Activated T-helper 2 cell treated with anti-CD3 and anti-CD28 coated beads, Interferon-gamma antibody, Interleukin-2, Interleukin-4, amounts not matched to agents 10 μg/mL and 5 μg/mL and 100 μg/mL, durations not matched to agents 14 hours and 24 hours and 36 hours (primary cell): ENCODE measurements at regions not wholly inside any gene's neighbourhood (a gene's known extent, or its start where the extent isn't known, plus 50 kb on each side); places are given as distances from the start of the nearest gene placed in this dataset.

ENCODE experiments used
- DNase-seq: peaks from one replicate; pipeline ENCODE4 v3.0.0; 2021; ENCODE audit warnings: low spot score
- H3K27ac Mint-ChIP-seq: one replicate; pipeline ENCODE4 v1.8.0; 2021; ENCODE audit warnings: mixed read lengths
- H3K27me3 Mint-ChIP-seq: one replicate; pipeline ENCODE4 v1.8.0; 2021; ENCODE audit warnings: low read depth, mixed read lengths
- H3K36me3 Mint-ChIP-seq: one replicate; pipeline ENCODE4 v1.8.0; 2021; ENCODE audit warnings: low read depth, mixed read lengths
- H3K4me1 Mint-ChIP-seq: one replicate; pipeline ENCODE4 v1.8.0; 2021; ENCODE audit warnings: low read depth, mixed read lengths
- H3K4me3 Mint-ChIP-seq: one replicate; pipeline ENCODE4 v1.8.0; 2021; ENCODE audit warnings: low read depth, mild to moderate bottlenecking, moderate library complexity, mixed read lengths
- H3K9me3 Mint-ChIP-seq: one replicate; pipeline ENCODE4 v1.8.0; 2021; ENCODE audit warnings: mixed read lengths
- intact Hi-C: fragments of 100-400 bp; cut with micrococcal nuclease; formaldehyde crosslinking; loops from one replicate; pipeline ENCODE4 v1.15.1; 2023

DNA sequence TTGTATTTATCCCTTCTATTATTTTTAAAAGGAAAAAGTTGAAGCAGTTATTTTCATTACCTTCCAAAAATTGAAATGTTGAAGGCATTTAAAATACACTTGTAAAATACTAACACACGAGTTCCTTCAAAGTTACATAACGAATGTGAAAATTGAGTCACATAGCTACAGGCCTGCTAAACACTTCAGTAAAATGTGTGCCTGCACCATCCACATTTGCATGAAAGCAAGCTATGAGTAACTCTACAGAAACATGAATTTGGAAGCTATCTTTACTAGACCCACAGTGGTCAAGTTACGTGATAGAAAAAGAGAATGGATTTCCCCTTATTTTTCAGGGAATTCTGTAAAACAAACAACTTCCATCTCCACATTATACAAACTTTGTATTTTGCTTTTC is 1148.8 kb upstream of the PCDH7 start:
- no peaks in the 10 kb centered on the region for H3K27me3 Mint-ChIP-seq
- intact Hi-C loops = no loop called here
- peaks cover 16% of the 10 kb centered on the region for H3K9me3 Mint-ChIP-seq
- no peak for DNase-seq
- H3K27ac Mint-ChIP-seq = no peak overlapping the region
- no peaks in the 10 kb centered on the region for H3K36me3 Mint-ChIP-seq
- H3K4me3 Mint-ChIP-seq = no peak overlapping the region
- no peaks in the 10 kb centered on the region for H3K4me1 Mint-ChIP-seq

DNA sequence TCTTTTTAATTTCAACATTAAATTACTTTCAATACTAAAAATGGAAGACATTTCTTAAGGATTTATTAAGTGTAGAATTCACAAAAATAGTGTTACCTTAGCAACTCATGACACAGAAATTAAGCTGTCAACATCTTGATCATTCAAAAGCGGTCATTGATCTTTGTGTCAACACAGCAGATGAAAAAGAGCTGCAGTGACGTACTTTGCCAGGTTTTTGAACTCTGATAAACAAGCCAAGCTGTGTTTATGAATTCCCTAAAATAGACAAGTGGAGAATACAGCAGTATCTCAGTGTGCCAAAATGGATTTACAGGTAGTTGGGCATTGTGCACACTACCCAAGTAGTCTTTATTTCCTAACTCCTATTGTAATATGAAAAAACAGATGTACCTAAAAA is 1141.8 kb upstream of the PCDH7 start:
- no peak overlapping the region for H3K4me3 Mint-ChIP-seq
- H3K27me3 Mint-ChIP-seq = no peaks in the 10 kb centered on the region
- no peaks in the 10 kb centered on the region for H3K36me3 Mint-ChIP-seq
- no peaks in the 10 kb centered on the region for H3K4me1 Mint-ChIP-seq
- no peak overlapping the region for H3K27ac Mint-ChIP-seq
- intact Hi-C loops = no loop called here
- DNase-seq = no peak
- H3K9me3 Mint-ChIP-seq = peaks cover 23% of the 10 kb centered on the region

DNA sequence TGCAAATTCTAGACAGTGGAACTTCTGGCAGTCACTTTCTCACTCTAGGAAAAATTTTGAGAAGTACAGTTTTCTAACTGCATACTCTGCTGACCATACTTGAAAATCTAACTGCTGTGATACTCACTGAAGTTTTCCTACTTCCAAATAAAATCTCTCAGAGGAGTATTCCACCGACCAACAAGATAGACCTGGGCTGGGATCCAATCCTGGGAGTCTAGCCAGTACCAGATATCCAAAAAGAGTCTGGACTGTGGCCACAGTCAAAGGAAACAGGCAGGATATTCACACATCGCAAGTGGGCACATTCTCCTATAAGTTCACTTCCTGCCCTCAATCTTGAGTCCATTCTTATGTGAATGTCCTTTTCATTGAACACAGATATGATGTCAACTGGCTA is 1138.7 kb upstream of the PCDH7 start:
- Mint-ChIP-seq H3K36me3 (no peaks in the 10 kb centered on the region), H3K4me1 (no peaks in the 10 kb centered on the region), H3K27ac (no peak overlapping the region), H3K4me3 (no peak overlapping the region), H3K27me3 (no peaks in the 10 kb centered on the region), H3K9me3 (peaks cover 25% of the 10 kb centered on the region)
- no peak for DNase-seq
- intact Hi-C loops = no loop called here

DNA sequence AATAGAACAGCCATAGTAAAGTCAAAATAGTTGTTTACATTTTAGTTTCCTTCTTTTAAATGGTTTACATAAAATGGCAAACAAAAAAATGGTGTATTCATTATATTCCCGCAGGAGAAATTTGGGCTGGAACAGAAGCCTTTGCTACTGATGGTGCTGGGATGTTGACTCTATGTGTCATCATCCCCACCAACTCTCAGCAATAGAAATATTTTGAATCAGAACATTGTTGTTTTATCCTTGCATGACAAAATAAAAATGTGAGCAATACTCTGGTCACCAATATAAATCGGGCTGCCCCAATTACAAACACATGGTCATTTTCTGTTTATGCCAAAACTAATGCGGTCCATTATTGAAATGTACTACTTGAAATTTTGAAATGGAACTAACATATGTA is 1131.6 kb upstream of the PCDH7 start:
- H3K27me3 Mint-ChIP-seq = no peaks in the 10 kb centered on the region
- DNase-seq = no peak
- H3K27ac Mint-ChIP-seq = no peak overlapping the region
- H3K9me3 Mint-ChIP-seq = peaks cover 35% of the 10 kb centered on the region
- no peaks in the 10 kb centered on the region for H3K36me3 Mint-ChIP-seq
- no peak overlapping the region for H3K4me3 Mint-ChIP-seq
- intact Hi-C loops = no loop called here
- H3K4me1 Mint-ChIP-seq = no peaks in the 10 kb centered on the region

DNA sequence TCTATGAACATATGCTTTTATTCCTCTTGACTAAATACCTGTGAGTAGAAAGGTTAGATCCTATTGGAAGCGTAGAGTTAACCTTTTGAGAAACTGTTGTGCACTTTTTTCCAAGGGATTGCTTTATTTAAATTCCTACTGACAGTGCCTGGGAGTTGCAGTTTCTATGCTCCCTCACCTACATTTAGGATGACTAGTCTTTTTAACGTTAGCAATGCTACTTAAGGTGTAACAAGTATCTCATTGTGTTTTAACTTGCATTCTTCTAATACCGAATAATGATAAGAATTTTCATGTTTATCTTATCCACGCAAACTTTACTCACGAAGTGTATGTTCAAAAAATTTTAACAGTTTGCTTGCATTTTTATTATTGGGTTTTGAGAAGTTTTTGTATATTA is 1123.9 kb upstream of the PCDH7 start:
- H3K36me3 Mint-ChIP-seq = no peaks in the 10 kb centered on the region
- no peak for DNase-seq
- intact Hi-C loops = no loop called here
- H3K4me1 Mint-ChIP-seq = no peaks in the 10 kb centered on the region
- H3K27ac Mint-ChIP-seq = no peak overlapping the region
- peaks cover 35% of the 10 kb centered on the region for H3K9me3 Mint-ChIP-seq
- H3K27me3 Mint-ChIP-seq = no peaks in the 10 kb centered on the region
- no peak overlapping the region for H3K4me3 Mint-ChIP-seq

DNA sequence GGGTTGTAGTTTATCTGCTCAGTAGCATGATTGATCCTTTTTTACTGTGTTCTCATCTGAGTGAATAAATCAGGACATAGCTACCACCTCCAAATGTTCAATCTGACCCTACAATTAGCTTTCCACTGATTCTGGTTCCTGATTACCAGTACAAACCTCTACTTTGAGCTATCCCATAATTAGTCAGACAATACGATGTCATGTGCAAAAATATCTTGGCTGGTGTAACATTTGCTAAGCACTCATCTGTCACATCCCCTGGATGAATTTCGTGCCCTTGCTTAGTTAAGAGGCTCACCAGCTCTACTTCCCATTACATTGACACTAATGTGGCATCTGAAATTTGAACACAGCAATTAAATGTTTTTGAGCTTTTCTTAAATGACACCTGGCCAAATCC is 1101.0 kb upstream of the PCDH7 start:
- H3K9me3 Mint-ChIP-seq = peaks cover 13% of the 10 kb centered on the region
- no peak overlapping the region for H3K27ac Mint-ChIP-seq
- H3K27me3 Mint-ChIP-seq = no peaks in the 10 kb centered on the region
- intact Hi-C loops = no loop called here
- no peaks in the 10 kb centered on the region for H3K4me1 Mint-ChIP-seq
- no peak for DNase-seq
- no peak overlapping the region for H3K4me3 Mint-ChIP-seq
- H3K36me3 Mint-ChIP-seq = no peaks in the 10 kb centered on the region

DNA sequence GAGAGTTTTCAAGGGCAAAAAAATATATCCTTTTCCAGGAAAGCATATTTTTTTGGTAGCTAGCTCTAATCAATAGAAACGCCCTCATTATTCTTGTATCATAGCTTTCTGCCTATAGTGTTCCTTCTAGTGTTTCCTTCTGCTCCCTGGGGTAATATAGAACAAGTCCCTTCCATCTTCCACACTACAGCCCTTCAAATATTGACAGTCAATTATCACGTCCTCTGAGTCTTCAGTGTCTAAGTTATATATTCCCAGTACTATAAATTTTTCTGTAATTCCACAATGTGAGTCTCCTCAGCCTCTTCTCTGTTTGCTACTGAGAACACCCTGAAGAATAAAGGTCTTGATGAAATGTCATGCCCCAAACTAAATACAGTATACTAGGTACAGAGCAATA is 1088.0 kb upstream of the PCDH7 start:
- Mint-ChIP-seq H3K9me3 (peaks cover 40% of the 10 kb centered on the region), H3K27ac (no peak overlapping the region), H3K27me3 (no peaks in the 10 kb centered on the region), H3K4me1 (no peaks in the 10 kb centered on the region), H3K36me3 (no peaks in the 10 kb centered on the region), H3K4me3 (no peak overlapping the region)
- intact Hi-C loops = no loop called here
- no peak for DNase-seq

DNA sequence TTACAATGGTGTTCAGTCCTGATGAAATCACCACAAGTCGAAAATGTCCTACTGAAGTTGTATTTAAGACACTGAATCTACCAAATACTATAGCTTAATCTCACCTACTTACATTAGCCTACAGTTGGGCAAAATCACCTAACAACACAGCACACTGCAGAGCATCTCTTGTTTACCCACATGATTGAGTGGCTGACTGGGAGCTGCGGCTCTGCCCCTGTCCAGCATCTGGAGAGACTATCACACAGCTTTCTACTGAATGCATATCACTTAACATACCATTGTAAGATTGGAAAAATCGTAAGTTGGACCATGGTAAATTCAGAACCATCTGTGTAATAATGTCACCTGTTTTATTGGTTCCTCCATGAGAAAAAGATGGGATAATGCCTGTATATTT is 1083.2 kb upstream of the PCDH7 start:
- Mint-ChIP-seq H3K4me1 (no peaks in the 10 kb centered on the region), H3K9me3 (peaks cover 41% of the 10 kb centered on the region), H3K27ac (no peak overlapping the region), H3K27me3 (no peaks in the 10 kb centered on the region), H3K4me3 (no peak overlapping the region), H3K36me3 (no peaks in the 10 kb centered on the region)
- intact Hi-C loops = no loop called here
- no peak for DNase-seq

DNA sequence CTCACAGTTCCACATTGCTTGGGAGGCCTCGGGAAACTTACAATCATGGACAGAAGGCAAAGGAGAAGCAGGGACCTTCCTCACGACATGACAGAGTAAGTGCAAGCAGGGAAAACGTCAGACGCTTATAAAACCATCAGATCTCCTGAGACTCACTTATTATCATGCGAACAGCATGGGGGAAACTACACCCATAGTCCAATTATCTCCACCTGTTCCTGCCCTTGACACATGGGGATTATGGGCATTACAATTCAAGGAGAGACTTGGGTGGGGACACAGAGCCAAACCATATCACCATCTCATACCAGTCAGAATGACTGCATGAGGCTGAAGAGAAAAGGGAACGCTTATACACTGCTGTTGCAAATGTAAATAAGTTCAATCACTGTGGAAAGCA is 1066.9 kb upstream of the PCDH7 start:
- intact Hi-C loops = no loop called here
- Mint-ChIP-seq H3K27ac (no peak overlapping the region), H3K4me3 (no peak overlapping the region), H3K4me1 (no peaks in the 10 kb centered on the region), H3K27me3 (no peaks in the 10 kb centered on the region), H3K9me3 (peaks cover 33% of the 10 kb centered on the region), H3K36me3 (no peaks in the 10 kb centered on the region)
- DNase-seq = no peak

DNA sequence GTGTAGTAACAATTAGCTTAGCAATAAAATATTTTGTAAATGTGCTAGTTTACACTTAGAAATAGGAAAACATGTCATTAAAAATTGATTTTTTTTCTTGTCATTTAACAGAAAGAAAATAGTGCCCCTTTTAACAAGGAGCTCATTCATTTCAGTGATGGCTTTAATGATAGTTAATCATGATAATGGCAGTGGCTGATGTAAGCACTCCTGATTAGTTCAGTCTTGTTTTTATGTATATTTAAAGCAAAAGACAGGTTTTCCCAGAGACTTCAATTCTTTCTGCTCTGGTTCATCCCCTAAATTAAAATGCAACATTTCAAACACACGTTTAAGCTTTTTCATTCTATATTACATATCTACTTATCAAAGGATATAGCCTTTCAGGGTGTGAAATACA is 1039.5 kb upstream of the PCDH7 start:
- intact Hi-C loops = no loop called here
- Mint-ChIP-seq H3K27ac (no peak overlapping the region), H3K36me3 (no peaks in the 10 kb centered on the region), H3K4me3 (no peak overlapping the region), H3K27me3 (no peaks in the 10 kb centered on the region), H3K9me3 (peaks cover 60% of the 10 kb centered on the region), H3K4me1 (no peaks in the 10 kb centered on the region)
- DNase-seq = no peak

DNA sequence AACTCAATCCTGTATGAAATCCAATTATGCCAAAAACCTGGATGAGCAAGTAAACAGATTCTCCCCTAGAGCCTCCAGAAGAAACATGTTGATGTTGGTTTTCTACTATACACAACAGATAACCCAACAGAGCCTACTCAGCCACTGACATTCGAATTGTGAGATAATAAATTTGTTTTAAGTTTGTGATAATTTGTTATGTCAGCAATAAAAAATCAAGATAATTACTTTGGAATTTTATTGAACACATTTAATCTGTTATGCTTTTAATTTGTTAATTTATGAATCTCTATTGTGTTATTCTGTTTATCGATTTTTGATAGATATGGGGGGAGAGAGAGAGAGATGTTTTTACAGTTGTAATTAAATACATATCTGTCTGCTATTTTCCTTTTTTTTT is 1016.1 kb upstream of the PCDH7 start:
- DNase-seq = no peak
- Mint-ChIP-seq H3K27me3 (no peaks in the 10 kb centered on the region), H3K27ac (no peak overlapping the region), H3K9me3 (peaks cover 50% of the 10 kb centered on the region), H3K4me1 (no peaks in the 10 kb centered on the region), H3K4me3 (no peak overlapping the region), H3K36me3 (no peaks in the 10 kb centered on the region)
- intact Hi-C loops = no loop called here

DNA sequence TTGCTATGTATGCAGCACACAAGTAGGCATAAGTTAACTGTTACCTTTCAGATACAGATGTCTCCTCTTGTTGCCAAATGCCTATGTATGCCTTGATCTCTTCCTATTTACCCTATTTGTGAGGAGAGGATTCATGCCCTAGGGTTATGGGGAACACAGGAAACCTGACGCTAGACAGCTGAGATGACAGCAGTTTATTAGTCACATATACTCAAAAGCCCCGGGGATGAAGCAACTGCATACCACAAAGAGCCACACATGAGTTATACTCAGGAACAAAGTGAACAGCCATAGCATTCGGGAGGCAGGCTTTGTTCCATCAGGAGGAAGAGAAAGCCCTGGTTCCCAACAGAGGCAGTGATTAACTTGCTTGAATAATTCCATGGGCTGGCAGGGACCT is 1011.7 kb upstream of the PCDH7 start:
- no peaks in the 10 kb centered on the region for H3K4me1 Mint-ChIP-seq
- DNase-seq = no peak
- intact Hi-C loops = no loop called here
- no peaks in the 10 kb centered on the region for H3K27me3 Mint-ChIP-seq
- H3K27ac Mint-ChIP-seq = no peak overlapping the region
- peaks cover 51% of the 10 kb centered on the region for H3K9me3 Mint-ChIP-seq
- no peak overlapping the region for H3K4me3 Mint-ChIP-seq
- H3K36me3 Mint-ChIP-seq = no peaks in the 10 kb centered on the region

DNA sequence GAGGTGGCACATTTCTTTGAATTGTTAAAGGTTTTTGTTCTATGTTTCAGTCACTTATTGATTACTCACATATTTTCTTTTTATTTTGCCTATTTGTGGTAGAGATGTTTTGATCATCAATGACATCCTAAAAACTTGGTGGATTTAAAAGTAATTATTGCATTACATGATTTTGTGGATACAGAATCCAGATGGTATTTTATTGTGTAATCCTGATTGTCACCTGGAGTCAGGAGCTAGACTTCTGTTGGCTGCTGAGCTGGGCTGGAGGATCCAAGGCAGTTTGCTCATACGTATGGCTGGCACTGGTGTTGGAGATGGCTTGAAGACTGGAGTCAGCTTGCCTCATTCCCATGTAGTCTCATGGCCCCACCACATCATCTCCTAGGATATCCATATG is 1009.6 kb upstream of the PCDH7 start:
- peaks cover 38% of the 10 kb centered on the region for H3K9me3 Mint-ChIP-seq
- no peak for DNase-seq
- intact Hi-C loops = no loop called here
- H3K27me3 Mint-ChIP-seq = no peaks in the 10 kb centered on the region
- H3K4me3 Mint-ChIP-seq = no peak overlapping the region
- H3K27ac Mint-ChIP-seq = no peak overlapping the region
- H3K4me1 Mint-ChIP-seq = no peaks in the 10 kb centered on the region
- H3K36me3 Mint-ChIP-seq = no peaks in the 10 kb centered on the region

DNA sequence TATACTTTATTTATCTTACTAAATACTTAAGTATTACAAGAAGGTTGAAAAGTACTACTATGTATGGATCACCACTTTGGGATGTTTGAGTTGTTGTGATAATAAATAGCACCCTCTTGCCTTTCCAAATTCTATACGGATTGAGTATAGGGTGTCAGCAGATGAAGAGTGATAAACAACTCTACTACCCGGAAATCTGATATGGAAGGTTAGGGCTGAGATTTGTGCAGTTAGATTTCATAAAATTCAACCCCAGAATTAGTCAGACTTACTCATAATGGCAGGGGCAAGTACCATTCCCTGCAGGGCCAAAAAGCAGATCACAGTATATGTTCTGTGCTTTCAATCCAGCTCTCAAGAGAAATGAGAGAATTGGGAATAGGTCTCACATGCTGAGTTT is 1008.9 kb upstream of the PCDH7 start:
- intact Hi-C loops = no loop called here
- no peak for DNase-seq
- Mint-ChIP-seq H3K4me1 (no peaks in the 10 kb centered on the region), H3K27me3 (no peaks in the 10 kb centered on the region), H3K36me3 (no peaks in the 10 kb centered on the region), H3K4me3 (no peak overlapping the region), H3K9me3 (peaks cover 33% of the 10 kb centered on the region), H3K27ac (no peak overlapping the region)
